Embryonic facial prominence (tissue), 1 donor: ENCODE measurements at regions not wholly inside any gene's neighbourhood (a gene's known extent, or its start where the extent isn't known, plus 50 kb on each side); places are given as distances from the start of the nearest gene placed in this dataset.
"Not testable (repeated sequence)": the region's sequence is repeated elsewhere in the genome, so short reads cannot be mapped to it uniquely, and the experiment has no call there.

Source experiments
- DNase-seq: peaks from one replicate; pipeline ENCODE4 v3.0.0-alpha.2; 2016; ENCODE audit errors: extremely low spot score

DNA sequence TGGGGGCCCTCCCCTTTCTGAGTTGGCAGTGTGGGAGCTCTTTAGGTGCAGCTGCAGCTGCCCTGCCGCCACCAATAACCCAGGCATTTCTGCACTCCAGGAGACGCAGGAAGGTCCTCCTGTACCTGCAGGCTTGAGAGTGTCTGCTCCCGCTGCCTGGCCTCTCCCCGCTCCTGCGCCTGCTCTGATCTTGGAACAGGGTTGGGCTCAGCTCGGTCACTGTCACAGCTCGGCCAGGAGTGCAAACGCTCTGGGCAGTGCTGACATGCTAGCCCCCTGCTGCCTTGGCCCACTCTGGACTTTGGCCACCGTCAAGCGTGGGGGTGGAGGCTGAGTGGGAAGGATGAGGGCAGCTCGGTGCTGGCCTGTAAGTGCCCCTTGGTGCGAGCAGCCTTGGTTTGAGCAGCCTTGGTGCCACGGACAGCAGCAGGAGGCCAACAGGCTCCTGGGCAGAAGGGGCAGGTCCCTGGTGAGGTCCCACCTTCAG, 738.1 kb upstream of the GJE1 start:
- DNase-seq = no peak

DNA sequence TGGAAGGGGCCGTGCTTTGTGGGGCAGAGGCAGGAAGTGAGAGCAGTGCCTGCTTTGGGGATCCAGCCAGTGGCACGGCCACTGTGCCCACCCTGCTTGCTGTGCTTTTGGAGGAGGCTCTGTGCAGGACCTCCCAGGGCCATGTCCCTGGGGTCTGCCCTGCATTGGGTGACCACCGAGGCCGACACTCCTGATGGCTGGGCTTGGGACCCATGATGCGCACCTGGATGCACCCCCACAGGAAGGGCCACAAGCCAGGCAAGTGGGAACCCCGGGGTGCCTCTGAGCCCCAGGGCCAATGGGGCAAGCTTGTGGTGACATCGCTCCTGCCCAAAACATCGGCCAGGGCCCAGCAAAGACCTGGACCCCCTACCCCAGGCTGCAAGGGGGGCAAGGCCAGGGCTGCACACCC, 738.6 kb upstream of the GJE1 start:
- DNase-seq = no peak

DNA sequence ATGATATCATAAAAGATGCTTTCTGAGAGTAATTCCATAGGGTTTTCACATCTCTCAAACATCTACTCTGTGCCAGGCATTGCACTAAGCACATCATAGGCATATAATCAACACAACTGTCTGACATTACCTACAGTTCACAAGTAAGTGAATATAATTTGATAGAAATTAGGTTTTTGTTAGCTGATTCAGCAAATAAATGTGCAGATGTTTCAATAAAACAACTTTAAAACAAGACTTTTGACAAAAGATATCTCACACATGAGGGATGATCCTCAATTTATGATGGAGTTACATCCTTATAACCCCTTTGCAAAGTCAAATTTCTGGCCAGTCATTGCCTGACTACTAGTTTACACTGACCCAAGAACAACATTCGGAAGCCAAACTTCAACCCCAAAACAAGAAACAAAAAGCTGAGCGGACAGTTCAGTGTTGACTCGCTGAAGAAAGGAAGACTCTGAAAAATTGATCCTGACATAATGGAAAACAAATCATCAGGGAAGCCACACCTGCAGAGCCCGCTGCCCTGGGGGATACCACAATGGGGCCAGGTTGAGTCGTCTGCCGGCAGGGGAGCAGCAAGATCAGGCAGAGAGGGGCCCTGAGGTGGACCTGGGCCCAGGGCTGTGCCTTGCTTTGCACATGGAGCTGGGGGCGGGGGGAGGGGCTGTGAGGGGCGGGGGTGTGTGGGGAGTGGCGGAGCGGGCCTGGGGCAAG, 739.2 kb upstream of the GJE1 start:
- DNase-seq = no peak

DNA sequence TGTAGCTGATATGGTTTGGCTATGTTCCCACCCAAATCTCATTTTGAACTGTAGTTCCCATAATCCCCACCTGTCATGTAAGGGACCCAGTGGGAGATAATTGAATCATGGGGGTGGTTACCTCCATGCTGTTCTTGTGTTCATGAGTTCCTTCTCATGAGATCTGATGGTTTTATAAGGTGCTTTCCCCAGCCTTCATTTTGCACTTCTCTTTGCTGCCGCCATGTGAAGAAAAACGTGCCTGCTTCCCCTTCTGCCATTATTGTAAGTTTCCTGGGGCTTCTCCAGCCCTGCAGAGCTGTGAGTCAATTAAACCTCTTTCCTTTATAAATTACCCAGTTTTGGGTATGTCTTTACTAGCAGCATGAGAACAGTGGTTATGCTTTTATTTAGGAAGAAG, 741.6 kb upstream of the GJE1 start:
- not testable (repeated sequence) for DNase-seq

DNA sequence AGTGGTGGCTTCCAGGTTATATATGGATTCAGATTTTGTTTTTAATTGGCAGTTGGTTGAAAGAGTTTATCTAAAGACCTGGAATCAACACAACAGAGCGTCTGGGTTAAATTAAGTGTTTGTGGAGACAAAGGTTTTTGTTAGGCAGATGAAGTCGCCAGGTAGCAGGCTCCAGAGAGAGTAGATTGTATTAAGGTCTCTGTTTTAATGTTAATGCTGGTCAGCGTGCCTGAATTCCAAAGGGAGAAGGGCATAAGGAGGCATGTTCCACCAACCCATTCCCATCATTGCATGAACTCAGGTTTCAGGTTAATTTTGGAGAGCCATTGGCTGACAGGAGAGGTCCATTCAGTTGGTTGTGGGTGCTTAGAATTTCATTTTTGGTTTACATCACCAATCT, 744.1 kb upstream of the GJE1 start:
- DNase-seq = no peak

DNA sequence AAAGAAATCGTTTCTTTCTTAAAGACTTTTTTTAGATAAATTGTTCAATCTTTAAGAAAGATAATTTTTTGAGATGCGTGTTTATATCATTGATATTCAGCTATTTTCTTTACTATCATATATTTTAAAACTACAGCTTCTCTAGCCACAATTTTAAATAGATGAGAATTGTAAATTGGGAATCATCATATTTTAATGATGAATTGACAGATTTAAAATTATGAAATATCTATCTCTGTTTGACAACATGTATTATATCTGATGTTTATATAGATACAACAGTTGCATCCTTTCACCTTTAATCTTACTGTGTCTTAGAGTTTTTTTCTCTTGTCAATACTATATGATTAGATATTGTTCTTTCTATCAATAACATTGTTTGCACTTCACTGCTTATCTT, 762.3 kb upstream of the GJE1 start:
- DNase-seq = no peak

DNA sequence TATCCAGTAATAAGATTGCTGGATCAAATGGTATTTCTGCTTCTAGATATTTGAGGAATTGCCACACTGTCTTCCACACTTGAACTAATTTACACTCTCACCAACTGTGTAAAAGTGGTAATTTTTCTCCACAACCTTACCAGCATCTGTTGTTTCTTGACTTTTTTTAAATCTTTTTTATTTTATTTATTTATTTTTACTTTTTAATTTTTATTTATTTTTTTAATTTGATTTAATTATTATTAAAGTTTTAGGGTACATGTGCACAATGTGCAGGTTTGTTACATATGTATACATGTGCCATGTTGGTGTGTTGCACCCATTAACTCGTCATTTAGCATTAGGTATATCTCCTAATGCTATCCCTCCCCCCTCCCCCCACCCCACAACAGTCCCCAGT, 765.9 kb upstream of the GJE1 start:
- DNase-seq = not testable (repeated sequence)

DNA sequence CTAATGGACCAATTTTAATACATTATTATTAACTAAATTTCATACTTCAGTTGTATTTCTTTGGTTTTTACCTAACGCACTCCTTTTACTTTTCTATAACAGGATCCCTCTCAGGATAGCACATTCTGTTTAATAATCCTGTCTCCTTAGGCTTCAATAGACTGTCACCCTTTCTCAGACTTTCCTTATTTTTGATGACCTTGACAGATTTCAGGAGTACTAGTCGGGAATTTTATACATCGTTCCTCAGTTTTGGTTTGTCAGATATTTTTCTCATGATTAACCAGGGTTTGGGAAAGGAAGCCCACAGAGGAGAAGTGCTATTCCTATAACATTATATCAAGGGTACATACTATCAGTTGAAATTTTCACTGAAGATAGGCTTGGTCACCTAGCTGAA, 768.0 kb upstream of the GJE1 start:
- no peak for DNase-seq

DNA sequence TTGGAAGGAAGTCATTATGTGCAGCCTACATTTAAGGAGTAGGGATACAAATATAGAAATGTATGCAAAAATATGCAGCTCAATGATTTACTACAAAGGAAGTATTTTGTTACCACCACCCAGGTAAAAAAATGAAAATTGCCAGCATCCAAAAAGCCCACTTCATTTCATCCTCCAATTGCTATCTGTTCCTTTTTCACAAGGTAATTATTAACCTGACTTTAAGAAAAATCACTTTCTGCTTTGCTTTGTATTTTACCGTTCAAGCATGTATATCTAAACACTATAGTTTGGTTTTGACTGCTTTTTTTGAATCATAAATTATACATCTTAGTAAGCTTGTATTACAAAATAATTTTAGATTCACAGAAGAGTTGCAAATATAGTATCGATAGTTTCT, 768.5 kb upstream of the GJE1 start:
- DNase-seq = no peak

DNA sequence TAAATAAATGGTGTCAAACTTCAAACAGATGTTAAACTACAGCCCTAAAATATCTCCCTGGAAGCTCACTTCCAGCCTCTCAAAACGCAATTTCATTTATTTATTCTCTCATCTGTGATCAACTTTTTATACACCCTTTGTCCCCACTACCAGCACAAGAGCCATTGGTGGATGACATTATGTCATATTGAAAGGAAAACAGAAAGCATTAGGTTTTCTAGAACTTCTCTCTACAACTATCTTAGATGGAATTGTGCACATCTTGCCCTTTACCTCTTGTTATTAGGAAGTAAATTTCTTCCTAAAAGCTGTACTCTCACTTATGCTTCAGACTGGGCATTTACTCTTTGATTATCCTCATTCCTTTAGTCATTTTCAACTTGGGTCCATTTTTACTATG, 771.2 kb upstream of the GJE1 start:
- DNase-seq = no peak

DNA sequence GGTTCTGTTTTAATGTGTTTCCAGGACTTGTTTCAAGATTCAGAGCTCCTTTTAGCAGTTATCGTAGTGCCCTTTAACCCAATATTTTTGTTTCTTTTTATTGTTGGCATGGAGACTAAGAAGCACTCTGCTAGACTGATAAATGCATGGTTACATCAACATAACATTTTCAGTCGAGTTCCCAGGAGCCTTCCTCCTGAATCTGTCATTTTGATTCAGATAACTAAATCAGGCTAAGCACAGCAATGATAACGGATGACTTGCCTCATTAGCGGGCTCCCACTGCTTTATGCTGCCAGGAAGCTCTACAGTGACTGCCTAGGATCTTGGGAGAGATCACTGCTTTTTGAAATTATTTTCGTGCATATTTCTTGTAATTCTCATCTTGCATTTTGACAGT, 772.8 kb upstream of the GJE1 start:
- no peak for DNase-seq

DNA sequence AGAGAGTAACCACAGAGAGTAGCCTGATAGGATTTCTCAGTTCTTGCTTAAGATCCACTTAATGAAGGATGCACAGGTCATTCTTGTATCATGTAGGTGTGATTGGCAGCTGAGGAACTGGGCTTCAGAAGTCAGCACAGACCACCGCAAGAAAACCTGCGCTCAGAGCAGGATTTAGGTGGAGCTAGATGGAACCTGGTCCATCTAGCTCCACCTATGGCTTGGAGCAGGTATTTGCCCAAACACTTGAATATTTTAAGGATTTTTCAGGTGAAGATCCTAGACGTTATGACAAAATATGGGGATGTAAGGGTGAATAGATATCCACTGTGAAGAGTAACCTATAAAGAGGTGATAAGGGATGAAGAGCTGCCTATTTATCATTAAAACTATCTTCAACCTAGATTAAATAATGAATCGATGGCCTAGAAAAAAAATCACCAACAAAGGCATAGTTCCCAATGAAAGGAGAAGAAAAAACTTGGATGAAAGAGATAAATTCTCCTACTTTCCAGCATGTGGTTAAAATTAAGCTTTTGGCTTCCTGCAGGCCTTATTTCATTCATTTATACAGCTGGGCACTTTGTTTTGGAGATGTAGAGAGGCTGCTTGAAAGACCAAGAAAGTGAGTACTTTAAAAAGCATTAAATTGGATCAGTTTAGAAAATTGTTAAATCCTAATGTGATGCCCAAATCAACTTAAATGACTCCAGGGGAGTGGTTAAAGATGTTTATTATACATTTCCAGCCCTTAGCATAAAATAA, 778.4 kb upstream of the GJE1 start:
- no peak for DNase-seq

DNA sequence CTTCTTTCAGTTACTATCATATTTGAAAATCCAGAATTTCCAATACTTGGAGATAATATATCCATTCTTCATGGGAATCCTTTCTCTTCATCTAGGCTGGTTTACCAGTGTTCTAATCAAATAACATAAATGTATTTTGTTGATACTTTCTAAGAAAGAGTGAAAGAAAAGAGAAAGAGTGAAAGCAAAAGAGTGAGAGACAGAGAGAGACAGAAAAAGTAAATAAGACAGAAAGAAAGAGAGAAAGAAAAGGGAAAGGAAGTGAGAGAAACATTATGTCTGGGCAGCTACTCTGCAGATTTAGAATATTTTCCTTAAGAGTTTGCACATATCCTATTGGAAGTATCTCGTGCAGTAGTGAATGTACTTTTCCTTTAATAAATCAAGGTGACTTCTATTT, 781.0 kb upstream of the GJE1 start:
- DNase-seq = no peak

DNA sequence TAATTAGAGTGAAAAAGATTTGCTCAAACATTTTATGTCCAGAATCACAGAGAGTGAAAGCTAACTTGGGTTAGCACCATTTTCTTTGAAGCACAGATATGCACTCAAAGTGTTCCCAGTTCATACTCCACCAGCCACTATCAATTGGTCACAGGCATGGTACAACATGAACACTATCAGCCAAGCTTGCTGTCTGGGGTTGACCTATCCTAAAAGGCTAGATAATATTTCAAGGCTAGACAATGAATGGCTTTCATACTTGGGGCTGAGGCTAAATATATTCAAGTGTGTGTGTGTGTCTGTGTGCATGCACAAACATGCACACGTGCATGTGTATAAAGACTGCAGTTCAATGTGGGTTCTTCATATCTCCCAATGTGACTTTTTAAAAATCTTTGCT, 783.0 kb upstream of the GJE1 start:
- DNase-seq = no peak

DNA sequence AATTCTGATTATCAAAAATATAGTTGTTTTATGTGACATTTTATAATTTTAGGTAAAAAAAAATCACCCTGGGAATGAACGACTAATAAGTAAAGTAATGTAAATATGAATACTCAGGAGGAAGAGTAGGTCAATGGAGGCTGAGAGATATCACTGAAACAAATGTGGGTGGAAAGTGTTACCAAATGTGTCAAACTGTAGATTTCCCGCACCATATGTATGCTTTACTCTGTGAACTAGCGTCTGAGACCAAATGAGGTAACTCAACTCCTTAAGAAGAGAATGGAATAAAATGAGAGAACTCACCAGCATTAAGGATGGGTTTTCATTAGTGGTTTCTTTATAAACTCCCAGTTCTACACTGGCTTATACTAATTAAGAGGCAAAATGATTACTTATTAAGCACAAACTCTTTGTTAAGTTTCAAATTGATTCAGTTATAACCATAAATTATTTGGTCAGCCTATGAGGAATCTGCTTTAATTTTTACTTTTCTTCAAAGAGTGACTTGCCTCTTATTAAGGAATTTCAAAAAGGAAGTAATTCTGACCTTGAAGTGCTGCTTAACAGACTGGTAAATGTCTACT, 784.7 kb upstream of the GJE1 start:
- no peak for DNase-seq

DNA sequence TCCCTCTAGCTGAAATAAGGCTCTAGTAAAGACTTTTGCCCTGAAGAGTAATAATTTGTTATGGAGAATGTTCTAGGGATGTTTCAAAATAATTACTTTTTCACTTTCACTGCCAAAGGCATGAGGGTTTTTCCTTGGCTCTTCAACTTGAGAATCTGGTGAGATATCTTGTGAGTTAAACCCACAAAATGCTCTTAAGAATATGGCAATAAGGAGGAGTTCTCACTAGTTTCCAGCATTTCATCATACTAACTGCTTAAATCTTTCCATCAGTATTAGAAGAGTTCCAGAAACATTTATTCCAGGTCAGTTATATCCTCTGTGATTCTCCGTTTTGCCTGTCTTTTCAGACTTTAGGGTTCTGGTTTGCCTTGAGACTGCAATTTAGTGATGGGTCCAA, 785.6 kb upstream of the GJE1 start:
- no peak for DNase-seq

DNA sequence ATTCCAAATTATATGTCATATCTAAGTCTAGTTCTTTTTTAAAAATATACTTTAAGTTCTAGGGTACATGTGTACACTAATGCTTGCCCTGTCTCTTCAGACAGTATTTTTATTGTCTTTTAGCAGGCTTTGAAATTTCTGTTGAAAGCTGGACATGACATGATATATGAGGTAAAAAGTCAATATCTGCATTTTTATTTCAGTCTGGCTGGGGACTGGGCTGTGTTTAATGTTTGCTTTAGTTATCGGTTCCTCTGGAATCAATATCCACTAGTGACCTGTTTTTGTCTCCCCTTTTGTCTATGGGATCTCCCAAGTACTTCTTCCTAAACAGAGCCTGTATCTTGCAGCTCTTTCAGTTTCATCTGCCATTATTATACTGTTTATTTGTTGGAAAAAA, 786.2 kb upstream of the GJE1 start:
- DNase-seq = no peak

DNA sequence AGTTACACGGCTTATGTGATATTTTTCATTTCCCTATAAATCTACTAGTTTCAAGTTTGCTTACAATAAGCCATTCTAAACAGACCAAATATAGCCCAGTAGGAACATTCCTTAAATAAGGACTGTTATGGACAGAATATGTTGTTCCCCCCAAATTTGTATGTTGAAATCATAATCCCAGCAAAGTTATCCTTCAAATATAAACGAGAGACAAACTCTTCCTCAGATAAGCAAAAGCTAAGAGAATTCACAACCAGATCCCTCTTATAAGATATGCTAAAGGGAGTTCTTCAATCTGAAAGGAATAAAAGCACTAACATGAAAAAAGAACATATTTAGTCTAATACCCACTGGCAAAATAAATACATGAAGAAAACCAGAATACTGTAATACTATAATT, 795.5 kb upstream of the GJE1 start:
- no peak for DNase-seq

DNA sequence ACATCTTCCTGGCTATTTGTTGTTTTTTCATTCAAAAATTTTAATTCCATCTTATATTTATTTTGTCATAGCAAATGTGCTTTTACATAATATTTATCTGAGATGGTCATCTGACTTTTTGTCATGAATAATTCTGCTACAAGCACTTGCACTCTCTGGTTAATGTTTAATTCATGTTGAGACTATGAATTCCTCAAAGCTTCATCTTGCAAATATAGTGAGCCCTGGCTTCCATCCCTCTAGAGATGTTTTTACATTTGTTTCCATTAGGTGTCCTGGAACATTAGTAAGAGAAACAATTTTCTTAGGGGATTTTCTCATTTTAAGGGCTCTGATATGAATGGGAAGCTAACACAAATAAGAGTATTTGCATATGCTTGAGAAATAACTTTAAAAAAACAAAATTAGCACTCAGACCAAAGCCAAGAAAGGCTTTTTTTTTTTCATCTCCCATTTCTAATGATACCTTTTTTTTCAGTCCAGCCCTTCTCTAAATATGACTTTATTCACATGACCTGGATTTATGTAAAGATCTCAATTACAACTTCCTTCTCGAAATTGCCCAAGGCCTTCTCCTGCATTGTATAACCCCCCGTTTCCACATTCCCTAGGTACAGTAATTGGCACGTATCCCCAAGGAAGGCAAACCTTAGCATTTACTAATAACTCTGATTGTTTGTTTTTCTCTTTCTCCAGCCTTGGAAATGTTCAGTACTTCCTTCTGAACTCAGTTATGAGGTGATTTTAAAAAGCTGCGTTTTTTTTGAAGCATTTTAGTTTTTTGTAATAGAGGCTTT, 797.0 kb upstream of the GJE1 start:
- no peak for DNase-seq

DNA sequence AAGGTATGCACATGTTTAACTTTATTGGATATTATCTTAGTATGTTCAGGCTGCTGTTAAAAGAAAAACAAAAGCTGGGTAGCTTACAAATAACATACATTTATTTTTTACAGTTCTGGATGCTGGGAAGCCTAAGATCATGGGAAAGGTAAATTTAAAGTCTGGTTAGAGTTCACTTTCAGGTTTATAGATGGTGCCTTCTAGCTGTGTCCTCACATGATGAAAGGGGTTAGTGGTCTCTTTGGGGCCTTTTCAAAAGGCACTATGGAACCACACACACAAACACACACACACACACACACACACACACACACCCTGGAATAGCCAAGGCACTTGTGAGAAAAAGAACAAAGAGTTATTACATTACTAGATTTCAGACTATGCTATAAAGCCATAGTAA, 805.8 kb upstream of the GJE1 start:
- DNase-seq = no peak

DNA sequence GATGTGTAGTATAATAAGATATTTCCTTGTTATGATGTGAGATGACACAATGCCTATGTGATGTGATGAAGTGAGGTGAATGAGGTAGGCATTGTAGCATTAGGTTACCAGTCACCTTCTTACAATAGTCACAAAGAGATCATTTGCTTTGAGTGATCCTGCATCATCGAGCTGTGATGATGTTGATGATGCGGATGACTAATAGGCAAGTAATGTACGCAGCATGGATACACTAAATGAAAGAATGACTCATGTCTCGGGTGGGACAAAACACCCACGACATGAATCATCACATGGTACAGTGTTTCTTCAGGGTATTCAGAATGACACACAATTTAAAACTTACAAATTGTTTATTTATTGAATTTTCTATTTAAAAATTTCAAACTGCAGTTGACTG, 806.3 kb upstream of the GJE1 start:
- DNase-seq = no peak
